Activated naive CD4-positive, alpha-beta T cell treated with anti-CD3 and anti-CD28 coated beads, Interleukin-2, amount 10 ng/mL, durations not matched to agents 7 days and 5 days (primary cell): ENCODE measurements at regions not wholly inside any gene's neighbourhood (a gene's known extent, or its start where the extent isn't known, plus 50 kb on each side); places are given as distances from the start of the nearest gene placed in this dataset.
"Not testable (repeated sequence)": the region's sequence is repeated elsewhere in the genome, so short reads cannot be mapped to it uniquely, and the experiment has no call there.

Experiments used
- CTCF ChIA-PET: fragments of 350-600 bp; sonication (Branson Sonifier 250); formaldehyde crosslinking; loops from one replicate; lab custom pipeline; 2021; ENCODE audit warnings: antibody characterized with exemption; lab: Charles Lee
- DNase-seq: peaks from one replicate; pipeline ENCODE4 v3.0.0-alpha.2; 2020
- H3K27ac Mint-ChIP-seq: one replicate; pipeline ENCODE4 v1.8.0; 2021; ENCODE audit warnings: mild to moderate bottlenecking, moderate library complexity, mixed read lengths
- H3K27me3 Mint-ChIP-seq: one replicate; pipeline ENCODE4 v1.8.0; 2021; ENCODE audit warnings: mild to moderate bottlenecking, mixed read lengths
- H3K36me3 Mint-ChIP-seq: one replicate; pipeline ENCODE4 v1.8.0; 2021; ENCODE audit warnings: mixed read lengths
- H3K4me1 Mint-ChIP-seq: one replicate; pipeline ENCODE4 v1.8.0; 2021; ENCODE audit warnings: mixed read lengths
- H3K4me3 Mint-ChIP-seq: one replicate; pipeline ENCODE4 v1.8.0; 2021; ENCODE audit warnings: mild to moderate bottlenecking, moderate library complexity, mixed read lengths
- H3K9me3 Mint-ChIP-seq: one replicate; pipeline ENCODE4 v1.8.0; 2021; ENCODE audit warnings: mixed read lengths

DNA sequence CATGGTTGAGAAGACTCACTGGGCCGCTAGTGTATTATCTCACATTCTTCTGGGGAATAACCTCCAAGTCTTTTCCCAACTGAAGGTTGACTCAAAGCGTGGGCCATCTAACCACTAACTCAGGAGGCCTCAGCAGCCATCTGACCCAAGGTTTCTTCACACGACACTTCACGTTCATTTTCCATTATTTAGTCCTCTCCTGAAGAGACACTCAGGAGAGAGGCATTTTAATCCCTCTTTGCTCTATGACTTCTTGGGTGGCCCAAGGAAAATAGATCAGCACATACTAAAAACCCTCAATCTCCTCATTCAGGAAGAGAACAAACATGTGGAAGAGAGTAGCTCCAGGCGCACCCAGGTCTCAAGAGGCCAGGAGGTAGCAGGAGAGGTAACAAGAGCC, 252.8 kb upstream of the FOXF1 start:
- CTCF ChIA-PET, result no interaction called here
- no peak for DNase-seq

GRCh38 chr16:86258713-86259112, 251.6 kb upstream of the FOXF1 start:
- Mint-ChIP-seq H3K4me3 (no peak overlapping the region), H3K36me3 (no peaks in the 10 kb centered on the region), H3K4me1 (no peaks in the 10 kb centered on the region), H3K9me3 (peaks cover 4% of the 10 kb centered on the region), H3K27ac (no peak overlapping the region), H3K27me3 (no peaks in the 10 kb centered on the region)
- CTCF ChIA-PET, result no interaction called here
- no peak for DNase-seq

More for the DNA sequence above, 252.8 kb upstream of the FOXF1 start:
- Mint-ChIP-seq H3K4me1 (no peaks in the 10 kb centered on the region), H3K4me3 (no peak overlapping the region), H3K27me3 (no peaks in the 10 kb centered on the region), H3K9me3 (peaks cover 4% of the 10 kb centered on the region), H3K36me3 (no peaks in the 10 kb centered on the region), H3K27ac (no peak overlapping the region)

- H3K9me3 Mint-ChIP-seq, result peaks cover 4% of the 10 kb centered on the region
- H3K4me3 Mint-ChIP-seq, result no peak overlapping the region
- H3K27me3 Mint-ChIP-seq, result no peaks in the 10 kb centered on the region
- no peak overlapping the region for H3K27ac Mint-ChIP-seq
- DNase-seq, result no peak
- H3K36me3 Mint-ChIP-seq, result no peaks in the 10 kb centered on the region
- no peaks in the 10 kb centered on the region for H3K4me1 Mint-ChIP-seq
- CTCF ChIA-PET, result no interaction called here
Measured at GRCh38 chr16:86259499-86259898, 250.8 kb upstream of the FOXF1 start.

DNA sequence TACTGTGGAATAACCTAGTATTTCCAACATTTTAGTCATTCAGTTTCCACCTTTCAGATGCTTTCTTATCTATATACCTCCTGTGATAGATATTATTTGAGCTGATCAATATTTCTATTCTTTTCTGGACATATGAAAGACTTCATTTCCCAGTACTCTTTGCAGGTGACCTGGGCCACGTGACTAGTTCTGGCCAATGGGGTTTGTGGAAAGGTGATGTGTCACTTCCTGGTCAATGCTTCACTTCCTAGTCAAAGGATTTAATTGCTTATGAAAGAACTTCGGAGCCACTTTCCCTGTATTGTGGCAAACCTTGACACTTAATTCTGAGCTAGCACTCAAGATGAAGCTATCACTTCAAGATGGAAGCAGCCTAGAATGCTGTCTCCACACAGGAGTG, 248.9 kb upstream of the FOXF1 start:
- Mint-ChIP-seq H3K4me1 (no peaks in the 10 kb centered on the region), H3K4me3 (no peak overlapping the region), H3K9me3 (peaks cover 4% of the 10 kb centered on the region), H3K36me3 (no peaks in the 10 kb centered on the region), H3K27me3 (no peaks in the 10 kb centered on the region), H3K27ac (no peak overlapping the region)
- CTCF ChIA-PET, result no interaction called here
- no peak for DNase-seq

GRCh38 chr16:86267657-86268056, 242.7 kb upstream of the FOXF1 start:
- H3K27ac Mint-ChIP-seq, DNase-seq, H3K4me1 Mint-ChIP-seq, H3K4me3 Mint-ChIP-seq, H3K27me3 Mint-ChIP-seq, H3K9me3 Mint-ChIP-seq, CTCF ChIA-PET, H3K36me3 Mint-ChIP-seq: not testable (repeated sequence)

DNA sequence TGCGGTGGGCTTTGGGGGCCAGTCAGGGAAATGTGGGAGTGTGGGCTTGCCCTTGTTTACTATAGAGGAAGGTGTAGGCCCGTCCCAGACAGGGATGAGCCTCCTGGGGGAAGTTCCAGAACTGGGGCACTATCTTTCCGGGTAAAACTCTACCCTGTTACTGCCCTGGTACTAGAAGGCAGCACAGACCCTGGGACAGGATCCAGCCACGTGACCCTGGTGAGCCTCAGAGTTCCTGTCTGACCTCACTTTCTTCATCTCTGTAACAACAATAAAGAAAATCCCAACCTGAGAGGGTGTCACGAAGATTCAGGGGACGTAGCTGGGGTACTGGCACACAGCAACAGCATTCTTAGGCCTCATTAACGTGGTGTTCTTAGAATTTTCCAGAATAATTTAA, 239.6 kb upstream of the FOXF1 start:
- no peaks in the 10 kb centered on the region for H3K36me3 Mint-ChIP-seq
- no peak for DNase-seq
- peaks cover 13% of the 10 kb centered on the region for H3K27me3 Mint-ChIP-seq
- H3K4me3 Mint-ChIP-seq, result no peak overlapping the region
- no peak overlapping the region for H3K27ac Mint-ChIP-seq
- peaks cover 2% of the 10 kb centered on the region for H3K9me3 Mint-ChIP-seq
- CTCF ChIA-PET, result no interaction called here
- H3K4me1 Mint-ChIP-seq, result no peaks in the 10 kb centered on the region

DNA sequence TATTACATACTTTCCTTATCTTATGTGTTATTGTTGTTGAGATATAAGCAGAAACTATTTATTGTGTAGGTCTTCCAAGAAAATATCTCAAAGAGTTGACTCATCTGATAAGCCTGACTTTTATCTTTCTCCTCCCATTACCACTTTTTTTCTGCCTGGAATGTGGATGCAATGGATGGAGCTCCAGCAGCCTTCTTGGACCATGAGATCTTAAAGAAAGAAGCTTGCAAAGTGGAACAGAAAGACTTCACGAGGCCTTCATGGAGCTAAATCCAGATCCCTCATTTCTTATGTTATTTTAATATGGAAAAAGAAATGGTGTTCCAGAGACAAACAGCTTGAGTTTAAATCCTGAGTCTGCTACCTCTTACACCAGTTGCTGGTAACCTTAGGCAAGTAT, 237.6 kb upstream of the FOXF1 start:
- no peak for DNase-seq
- peaks cover 15% of the 10 kb centered on the region for H3K27me3 Mint-ChIP-seq
- CTCF ChIA-PET, result no interaction called here
- no peaks in the 10 kb centered on the region for H3K4me1 Mint-ChIP-seq
- peaks cover 2% of the 10 kb centered on the region for H3K9me3 Mint-ChIP-seq
- H3K36me3 Mint-ChIP-seq, result no peaks in the 10 kb centered on the region
- H3K27ac Mint-ChIP-seq, result no peak overlapping the region
- no peak overlapping the region for H3K4me3 Mint-ChIP-seq

GRCh38 chr16:86277221-86277620, 233.1 kb upstream of the FOXF1 start:
- H3K4me3 Mint-ChIP-seq, result no peak overlapping the region
- H3K4me1 Mint-ChIP-seq, result no peaks in the 10 kb centered on the region
- H3K9me3 Mint-ChIP-seq, result peaks cover 2% of the 10 kb centered on the region
- H3K27me3 Mint-ChIP-seq, result peaks cover 10% of the 10 kb centered on the region
- CTCF ChIA-PET, result no interaction called here
- H3K27ac Mint-ChIP-seq, result no peak overlapping the region
- no peaks in the 10 kb centered on the region for H3K36me3 Mint-ChIP-seq
- DNase-seq, result no peak

DNA sequence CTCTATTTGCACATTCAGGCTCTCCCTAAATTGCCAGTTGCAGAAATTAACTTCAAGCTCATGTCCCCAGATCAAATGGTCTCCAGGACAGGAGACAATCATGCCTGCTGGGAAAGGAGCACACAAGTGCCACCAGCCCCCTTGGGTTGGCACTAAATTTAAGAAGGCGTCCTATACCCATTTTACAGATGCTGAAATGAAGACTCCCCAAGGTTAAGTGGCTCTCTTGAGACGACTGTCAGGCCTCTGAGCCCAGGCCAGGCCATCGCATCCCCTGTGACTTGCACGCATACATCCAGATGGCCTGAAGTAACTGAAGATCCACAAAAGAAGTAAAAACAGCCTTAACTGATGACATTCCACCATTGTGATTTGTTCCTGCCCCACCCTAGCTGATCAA, 232.5 kb upstream of the FOXF1 start:
- H3K4me1 Mint-ChIP-seq, CTCF ChIA-PET, H3K27me3 Mint-ChIP-seq, DNase-seq, H3K4me3 Mint-ChIP-seq, H3K9me3 Mint-ChIP-seq, H3K27ac Mint-ChIP-seq, H3K36me3 Mint-ChIP-seq: not testable (repeated sequence)

GRCh38 chr16:86281421-86281820, 228.9 kb upstream of the FOXF1 start:
- H3K27me3 Mint-ChIP-seq, result peaks cover 31% of the 10 kb centered on the region
- no peaks in the 10 kb centered on the region for H3K4me1 Mint-ChIP-seq
- DNase-seq, result no peak
- H3K4me3 Mint-ChIP-seq, result no peak overlapping the region
- no peaks in the 10 kb centered on the region for H3K36me3 Mint-ChIP-seq
- CTCF ChIA-PET, result no interaction called here
- no peak overlapping the region for H3K27ac Mint-ChIP-seq
- no peaks in the 10 kb centered on the region for H3K9me3 Mint-ChIP-seq

DNA sequence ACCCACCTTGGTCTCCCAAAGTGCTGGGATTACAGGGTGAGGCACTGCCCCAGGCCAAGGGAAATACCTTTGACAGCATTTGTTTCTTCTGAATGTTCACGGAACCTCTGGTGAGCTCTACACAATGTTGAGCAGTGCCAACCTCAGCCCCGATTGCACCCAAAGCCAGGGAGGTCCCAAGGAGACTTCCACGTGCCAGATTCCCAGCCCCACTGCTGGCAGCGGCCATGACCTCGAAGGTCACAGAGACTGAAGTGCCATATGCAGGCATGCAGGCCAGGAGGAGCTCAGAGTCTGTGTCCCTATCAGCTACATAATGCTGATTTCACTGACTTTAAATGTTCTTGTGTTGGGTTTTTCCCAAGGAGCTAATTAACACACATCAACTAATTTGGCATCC, 226.4 kb upstream of the FOXF1 start:
- no peak for DNase-seq
- H3K27ac Mint-ChIP-seq, result no peak overlapping the region
- no peak overlapping the region for H3K4me3 Mint-ChIP-seq
- peaks cover 53% of the 10 kb centered on the region for H3K27me3 Mint-ChIP-seq
- H3K9me3 Mint-ChIP-seq, result no peaks in the 10 kb centered on the region
- CTCF ChIA-PET, result no interaction called here
- no peaks in the 10 kb centered on the region for H3K4me1 Mint-ChIP-seq
- no peaks in the 10 kb centered on the region for H3K36me3 Mint-ChIP-seq

DNA sequence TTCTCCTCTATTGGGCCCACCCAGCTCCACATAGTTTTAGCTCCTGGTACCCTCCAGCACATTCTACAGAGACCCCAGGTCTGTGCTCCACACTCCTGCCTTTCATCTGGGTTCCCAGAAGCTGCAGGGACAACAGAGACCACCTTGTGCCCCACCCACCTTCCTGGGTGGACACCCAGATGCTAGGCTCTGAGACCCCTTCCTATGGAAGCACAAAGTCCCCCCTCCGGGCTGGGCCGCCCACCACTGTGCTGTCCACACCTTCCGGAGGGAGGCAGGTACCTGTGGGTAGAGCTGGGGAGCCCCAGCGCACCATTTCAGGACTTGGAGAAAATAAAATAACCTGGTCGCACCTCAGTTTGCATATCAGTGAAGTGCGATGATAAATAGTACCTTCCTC, 224.9 kb upstream of the FOXF1 start:
- no peak for DNase-seq
- no peaks in the 10 kb centered on the region for H3K9me3 Mint-ChIP-seq
- CTCF ChIA-PET, result no interaction called here
- no peaks in the 10 kb centered on the region for H3K4me1 Mint-ChIP-seq
- H3K36me3 Mint-ChIP-seq, result no peaks in the 10 kb centered on the region
- H3K27me3 Mint-ChIP-seq, result peaks cover 63% of the 10 kb centered on the region
- H3K4me3 Mint-ChIP-seq, result no peak overlapping the region
- H3K27ac Mint-ChIP-seq, result no peak overlapping the region

DNA sequence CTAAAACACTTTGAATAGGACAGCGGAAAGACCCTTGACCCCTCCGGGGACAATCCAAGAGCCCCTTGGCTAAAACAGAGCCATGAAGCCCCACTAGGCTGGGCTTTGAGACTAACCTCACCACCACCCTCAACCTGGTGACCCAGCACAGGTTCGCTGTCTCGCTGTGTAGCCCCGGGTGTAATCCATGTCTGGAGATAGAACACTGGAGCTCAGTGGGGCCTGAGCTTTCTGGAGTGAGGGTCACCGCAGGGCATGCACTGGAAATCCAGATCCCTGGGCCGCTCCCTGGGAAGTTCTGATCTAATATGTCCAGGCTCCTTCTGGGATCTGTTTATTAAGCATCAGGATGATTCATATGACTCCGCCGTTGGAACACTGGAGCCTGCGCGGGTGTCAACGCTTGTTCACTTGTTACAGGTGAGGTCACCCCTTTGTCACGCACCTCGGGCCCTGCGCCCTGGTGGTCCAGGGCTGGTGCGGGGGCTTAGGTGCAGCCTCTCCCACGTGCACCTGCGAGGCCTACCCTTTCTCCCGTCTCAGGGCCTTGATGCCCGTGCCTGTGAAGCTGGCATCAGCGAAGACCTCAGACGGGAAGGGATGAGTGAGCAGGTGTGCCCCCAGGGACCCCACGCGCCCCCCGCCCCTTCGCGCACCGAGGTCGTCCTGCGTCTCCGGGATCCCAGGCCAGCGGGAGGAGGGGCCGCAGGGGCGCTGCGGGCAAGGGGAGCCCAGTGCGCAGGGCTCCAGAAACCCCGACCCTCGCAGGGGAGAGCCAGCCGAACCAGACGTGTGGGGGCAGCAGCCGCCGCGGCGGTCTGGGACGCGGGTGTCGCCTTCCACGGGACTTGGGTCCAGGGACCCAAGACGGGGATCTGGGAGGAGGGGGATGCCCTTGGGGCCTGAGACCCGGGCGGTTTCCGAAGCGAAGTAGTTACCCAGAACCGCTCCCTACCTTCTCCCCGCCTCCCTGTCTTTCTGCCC, 224.1 kb upstream of the FOXF1 start:
- DNase-seq, result no peak
- H3K9me3 Mint-ChIP-seq, result no peaks in the 10 kb centered on the region
- no peak overlapping the region for H3K27ac Mint-ChIP-seq
- H3K27me3 Mint-ChIP-seq, result peaks cover 70% of the 10 kb centered on the region
- H3K4me1 Mint-ChIP-seq, result no peaks in the 10 kb centered on the region
- CTCF ChIA-PET, result no interaction called here
- H3K4me3 Mint-ChIP-seq, result no peak overlapping the region
- no peaks in the 10 kb centered on the region for H3K36me3 Mint-ChIP-seq

GRCh38 chr16:86286991-86287663, 223.2 kb upstream of the FOXF1 start:
- no peaks in the 10 kb centered on the region for H3K4me1 Mint-ChIP-seq
- H3K27ac Mint-ChIP-seq, result no peak overlapping the region
- H3K36me3 Mint-ChIP-seq, result no peaks in the 10 kb centered on the region
- H3K4me3 Mint-ChIP-seq, result no peak overlapping the region
- DNase-seq, result no peak
- CTCF ChIA-PET, result no interaction called here
- peaks cover 77% of the 10 kb centered on the region for H3K27me3 Mint-ChIP-seq
- H3K9me3 Mint-ChIP-seq, result no peaks in the 10 kb centered on the region

GRCh38 chr16:86287664-86288201, 222.6 kb upstream of the FOXF1 start:
- Mint-ChIP-seq H3K9me3 (no peaks in the 10 kb centered on the region), H3K36me3 (no peaks in the 10 kb centered on the region), H3K4me3 (no peak overlapping the region), H3K4me1 (no peaks in the 10 kb centered on the region), H3K27ac (no peak overlapping the region), H3K27me3 (peaks cover 83% of the 10 kb centered on the region)
- DNase-seq, result no peak
- CTCF ChIA-PET, result no interaction called here
